Fibroblast of lung (primary cell): ENCODE measurements at regions not wholly inside any gene's neighbourhood (a gene's known extent, or its start where the extent isn't known, plus 50 kb on each side); places are given as distances from the start of the nearest gene placed in this dataset.

Source experiments
- DNase-seq, 2 donors: peaks; one replicate each; pipeline versions ENCODE4 v3.0.0 to v3.0.0-alpha.2; 2010; ENCODE audit warnings: low read depth in 2 of 2
- H2AFZ ChIP-seq: 2 replicates; pipeline ENCODE4 v1.5.1; 2012; ENCODE audit warnings: low read length, control low read depth, inconsistent platforms
- H3K27ac ChIP-seq: 2 replicates; pipeline ENCODE4 v1.5.1; 2011; ENCODE audit warnings: low read length, control low read depth; ENCODE audit not compliant: insufficient read depth
- H3K27me3 ChIP-seq: 2 replicates; pipeline ENCODE4 v1.5.1; 2011; ENCODE audit warnings: mild to moderate bottlenecking, low read length; ENCODE audit not compliant: control insufficient read depth, insufficient read depth
- H3K36me3 ChIP-seq: 2 replicates; pipeline ENCODE4 v1.5.1; 2011; ENCODE audit warnings: low read length; ENCODE audit not compliant: control insufficient read depth, insufficient read depth
- H3K4me1 ChIP-seq: 2 replicates; pipeline ENCODE4 v1.5.1; 2011; ENCODE audit warnings: low read length; ENCODE audit not compliant: control insufficient read depth, insufficient read depth; ENCODE audit errors: extremely low read depth
- H3K4me2 ChIP-seq: 2 replicates; pipeline ENCODE4 v1.5.1; 2011; ENCODE audit warnings: low read length, control low read depth; ENCODE audit not compliant: insufficient read depth; ENCODE audit errors: extremely low read depth
- H3K4me3 ChIP-seq, 4 experiments: fragments of 200-600 bp in 1 of 4; sonication (generic) in 1 of 4; replicated peaks in 1 of 4; 2 replicates each; pipeline ENCODE4 v1.5.1; 2011 to 2016; ENCODE audit warnings: low read length in 4 of 4, low read depth in 3 of 4, mild to moderate bottlenecking in 3 of 4, control low read depth in 2 of 4, inconsistent platforms in 1 of 4, mixed read lengths in 1 of 4; ENCODE audit not compliant: insufficient read depth in 1 of 4; ENCODE audit errors: control extremely low read depth in 1 of 4
- H3K79me2 ChIP-seq: 2 replicates; pipeline ENCODE4 v1.5.1; 2012; ENCODE audit warnings: mild to moderate bottlenecking, low read length, inconsistent platforms; ENCODE audit not compliant: control insufficient read depth, insufficient read depth
- H3K9ac ChIP-seq: 2 replicates; pipeline ENCODE4 v1.5.1; 2011; ENCODE audit warnings: mild to moderate bottlenecking, low read length, control low read depth; ENCODE audit not compliant: insufficient read depth
- H3K9me3 ChIP-seq: 2 replicates; pipeline ENCODE4 v1.5.1; 2012; ENCODE audit warnings: low read depth, low read length; ENCODE audit not compliant: control insufficient read depth, insufficient read depth
- H4K20me1 ChIP-seq: 2 replicates; pipeline ENCODE4 v1.5.1; 2011; ENCODE audit warnings: low read length; ENCODE audit not compliant: control insufficient read depth, insufficient read depth; ENCODE audit errors: extremely low read depth
- CTCF ChIP-seq, 2 donors: IDR thresholded peaks in 1 of 2; conservative IDR thresholded peaks in 1 of 2; 1 replicate in 1 of 2; 2 replicates in 1 of 2; pipeline ENCODE4 v1.5.1; 2011 to 2012; ENCODE audit warnings: low read length in 2 of 2, control low read depth in 1 of 2, inconsistent platforms in 1 of 2, low read depth in 1 of 2, mild to moderate bottlenecking in 1 of 2
- EZH2 ChIP-seq: IDR thresholded peaks from 2 replicates; pipeline ENCODE4 v1.5.1; 2012; ENCODE audit warnings: low read length, control low read depth, mild to moderate bottlenecking; ENCODE audit errors: missing control alignments

- H2AFZ ChIP-seq: no peak overlapping the region
- H3K4me1 ChIP-seq: no peaks in the 10 kb centered on the region
- no peak overlapping the region for H3K4me3 ChIP-seq
- H3K4me2 ChIP-seq: no peak overlapping the region
- DNase-seq: peak; percentile 56 to 91
- H3K79me2 ChIP-seq: no peaks in the 10 kb centered on the region
- H3K9me3 ChIP-seq: no peaks in the 10 kb centered on the region
- no peaks in the 10 kb centered on the region for H3K36me3 ChIP-seq
- no peaks in the 10 kb centered on the region for H4K20me1 ChIP-seq
- no peak overlapping the region for H3K9ac ChIP-seq
- no peak overlapping the region for H3K27ac ChIP-seq
- no peaks in the 10 kb centered on the region for H3K27me3 ChIP-seq
- TF ChIP-seq CTCF (conservative IDR thresholded peaks at IDR 0.05 in 1 of 2, IDR thresholded peaks at IDR 0.05 in 1 of 2; ENCODE audit: low read depth in 1 of 2, low read length in 2 of 2) (no peak), EZH2 (no peak)
Measured at GRCh38 chr1:238660849-238661248, 725.5 kb upstream of the CHRM3 start.

GRCh38 chr1:238658763-238659162 lies 727.6 kb upstream of the CHRM3 start:
- H3K36me3 ChIP-seq: no peaks in the 10 kb centered on the region
- H3K9ac ChIP-seq: no peak overlapping the region
- TF ChIP-seq EZH2 (no peak), CTCF (conservative IDR thresholded peaks at IDR 0.05 in 1 of 2, IDR thresholded peaks at IDR 0.05 in 1 of 2; ENCODE audit: low read depth in 1 of 2, low read length in 2 of 2) (no peak)
- H3K4me1 ChIP-seq: no peaks in the 10 kb centered on the region
- no peak overlapping the region for H2AFZ ChIP-seq
- H3K27ac ChIP-seq: no peak overlapping the region
- H3K4me2 ChIP-seq: no peak overlapping the region
- H4K20me1 ChIP-seq: no peaks in the 10 kb centered on the region
- no peak overlapping the region for H3K4me3 ChIP-seq
- DNase-seq: peak; percentile 79 to 91
- H3K79me2 ChIP-seq: no peaks in the 10 kb centered on the region
- H3K9me3 ChIP-seq: no peaks in the 10 kb centered on the region
- no peaks in the 10 kb centered on the region for H3K27me3 ChIP-seq

GRCh38 chr1:238653693-238654321 lies 732.6 kb upstream of the CHRM3 start:
- H3K79me2 ChIP-seq: no peaks in the 10 kb centered on the region
- H3K27me3 ChIP-seq: no peaks in the 10 kb centered on the region
- no peaks in the 10 kb centered on the region for H4K20me1 ChIP-seq
- H3K27ac ChIP-seq: no peak overlapping the region
- DNase-seq: peak; percentile 50 to 93
- no peak overlapping the region for H3K4me2 ChIP-seq
- H3K9ac ChIP-seq: no peak overlapping the region
- no peak overlapping the region for H3K4me3 ChIP-seq
- no peak overlapping the region for H2AFZ ChIP-seq
- no peaks in the 10 kb centered on the region for H3K4me1 ChIP-seq
- TF ChIP-seq CTCF (conservative IDR thresholded peaks at IDR 0.05 in 1 of 2, IDR thresholded peaks at IDR 0.05 in 1 of 2; ENCODE audit: low read depth in 1 of 2, low read length in 2 of 2) (no peak), EZH2 (no peak)
- H3K9me3 ChIP-seq: no peaks in the 10 kb centered on the region
- no peaks in the 10 kb centered on the region for H3K36me3 ChIP-seq
